WTC11 (cell line): ENCODE measurements at regions not wholly inside any gene's neighbourhood (a gene's known extent, or its start where the extent isn't known, plus 50 kb on each side); places are given as distances from the start of the nearest gene placed in this dataset.

ENCODE experiments used
- ATF1 ChIP-seq: sonication (generic); formaldehyde crosslinking; IDR thresholded peaks from 2 replicates; pipeline ENCODE4 v1.8.1; 2023; ENCODE audit warnings: mild to moderate bottlenecking, moderate library complexity, missing genetic modification reagents
- CBFB ChIP-seq: sonication (generic); formaldehyde crosslinking; IDR thresholded peaks from 2 replicates; pipeline ENCODE4 v1.8.1; 2022; ENCODE audit warnings: mild to moderate bottlenecking, low read depth, missing genetic modification reagents
- FOXK1 ChIP-seq: sonication (generic); formaldehyde crosslinking; IDR thresholded peaks from 2 replicates; pipeline ENCODE4 v1.8.0; 2022; ENCODE audit warnings: mild to moderate bottlenecking, moderate library complexity, missing genetic modification reagents
- ZNF416 ChIP-seq: fragments of 250-450 bp; sonication (Bioruptor Pico); IDR thresholded peaks from 2 replicates; pipeline ENCODE4 v1.9.0; 2021; ENCODE audit warnings: mild to moderate bottlenecking, inconsistent platforms
- ZNF671 ChIP-seq: fragments of 250-450 bp; sonication (Bioruptor Pico); IDR thresholded peaks from 2 replicates; pipeline ENCODE4 v1.8.0; 2021; ENCODE audit warnings: mild to moderate bottlenecking
- TF ChIP-seq, protein P1 (sequence below): sonication (generic); formaldehyde crosslinking; IDR thresholded peaks from 2 replicates; pipeline ENCODE4 v1.8.1; 2023; ENCODE audit warnings: mild to moderate bottlenecking, missing genetic modification reagents, moderate library complexity
- TF ChIP-seq, protein P2 (sequence below): fragments of 200-600 bp; IDR thresholded peaks from 2 replicates; pipeline ENCODE4 v1.8.0; 2022; ENCODE audit warnings: antibody characterized with exemption
- TF ChIP-seq, protein P3 (sequence below): fragments of 250-450 bp; sonication (Bioruptor Pico); IDR thresholded peaks from 2 replicates; pipeline ENCODE4 v1.9.0; 2021; ENCODE audit warnings: moderate library complexity, mild to moderate bottlenecking, inconsistent platforms, borderline replicate concordance
- TF ChIP-seq, protein P4 (sequence below): sonication (generic); formaldehyde crosslinking; IDR thresholded peaks from 2 replicates; pipeline ENCODE4 v1.8.0; 2022; ENCODE audit warnings: mild to moderate bottlenecking, missing genetic modification reagents
- TF ChIP-seq, protein P5 (sequence below): sonication (generic); formaldehyde crosslinking; conservative IDR thresholded peaks from 2 replicates; pipeline ENCODE4 v1.8.1; 2022; ENCODE audit warnings: mild to moderate bottlenecking, missing genetic modification reagents
- TF ChIP-seq, protein P6 (sequence below): fragments of 250-450 bp; sonication (Bioruptor Pico); IDR thresholded peaks from 2 replicates; pipeline ENCODE4 v1.9.0; 2021; ENCODE audit warnings: mild to moderate bottlenecking, borderline replicate concordance

DNA sequence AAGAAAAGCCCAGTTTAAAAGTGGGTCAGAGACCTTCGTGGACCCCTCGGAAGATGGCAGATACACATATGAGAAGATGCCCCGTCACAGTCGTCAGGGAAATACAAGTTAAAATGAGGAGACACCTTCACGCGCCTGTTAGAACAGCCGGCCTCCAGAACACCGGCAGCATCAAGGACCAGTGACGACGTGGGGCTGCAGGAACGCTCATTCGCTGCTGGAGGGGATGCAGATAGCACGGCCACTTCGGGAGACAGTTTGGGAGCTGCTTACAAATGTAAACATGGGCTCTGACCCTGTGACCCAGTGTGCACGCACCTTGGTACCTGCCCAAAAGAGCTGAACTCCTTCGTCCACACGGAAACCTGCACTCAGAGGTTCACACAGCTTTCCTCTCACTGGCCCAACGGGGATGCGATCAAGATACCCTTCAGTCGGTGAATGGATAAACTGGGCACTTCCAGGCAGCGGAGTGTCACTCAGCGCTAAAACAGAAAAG is 83.7 kb upstream of the CTDP1 start:
- TF ChIP-seq, protein P1, sequence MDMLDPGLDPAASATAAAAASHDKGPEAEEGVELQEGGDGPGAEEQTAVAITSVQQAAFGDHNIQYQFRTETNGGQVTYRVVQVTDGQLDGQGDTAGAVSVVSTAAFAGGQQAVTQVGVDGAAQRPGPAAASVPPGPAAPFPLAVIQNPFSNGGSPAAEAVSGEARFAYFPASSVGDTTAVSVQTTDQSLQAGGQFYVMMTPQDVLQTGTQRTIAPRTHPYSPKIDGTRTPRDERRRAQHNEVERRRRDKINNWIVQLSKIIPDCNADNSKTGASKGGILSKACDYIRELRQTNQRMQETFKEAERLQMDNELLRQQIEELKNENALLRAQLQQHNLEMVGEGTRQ (CRISPR knock-in tag) = no peak
- no peak for TF ChIP-seq CBFB (CRISPR knock-in tag)
- TF ChIP-seq, protein P2, sequence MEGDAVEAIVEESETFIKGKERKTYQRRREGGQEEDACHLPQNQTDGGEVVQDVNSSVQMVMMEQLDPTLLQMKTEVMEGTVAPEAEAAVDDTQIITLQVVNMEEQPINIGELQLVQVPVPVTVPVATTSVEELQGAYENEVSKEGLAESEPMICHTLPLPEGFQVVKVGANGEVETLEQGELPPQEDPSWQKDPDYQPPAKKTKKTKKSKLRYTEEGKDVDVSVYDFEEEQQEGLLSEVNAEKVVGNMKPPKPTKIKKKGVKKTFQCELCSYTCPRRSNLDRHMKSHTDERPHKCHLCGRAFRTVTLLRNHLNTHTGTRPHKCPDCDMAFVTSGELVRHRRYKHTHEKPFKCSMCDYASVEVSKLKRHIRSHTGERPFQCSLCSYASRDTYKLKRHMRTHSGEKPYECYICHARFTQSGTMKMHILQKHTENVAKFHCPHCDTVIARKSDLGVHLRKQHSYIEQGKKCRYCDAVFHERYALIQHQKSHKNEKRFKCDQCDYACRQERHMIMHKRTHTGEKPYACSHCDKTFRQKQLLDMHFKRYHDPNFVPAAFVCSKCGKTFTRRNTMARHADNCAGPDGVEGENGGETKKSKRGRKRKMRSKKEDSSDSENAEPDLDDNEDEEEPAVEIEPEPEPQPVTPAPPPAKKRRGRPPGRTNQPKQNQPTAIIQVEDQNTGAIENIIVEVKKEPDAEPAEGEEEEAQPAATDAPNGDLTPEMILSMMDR = no peak
- TF ChIP-seq, protein P3, sequence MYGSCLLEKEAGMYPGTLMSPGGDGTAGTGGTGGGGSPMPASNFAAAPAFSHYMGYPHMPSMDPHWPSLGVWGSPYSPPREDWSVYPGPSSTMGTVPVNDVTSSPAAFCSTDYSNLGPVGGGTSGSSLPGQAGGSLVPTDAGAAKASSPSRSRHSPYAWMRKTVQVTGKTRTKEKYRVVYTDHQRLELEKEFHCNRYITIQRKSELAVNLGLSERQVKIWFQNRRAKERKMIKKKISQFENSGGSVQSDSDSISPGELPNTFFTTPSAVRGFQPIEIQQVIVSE (CRISPR knock-in tag) = no peak
- TF ChIP-seq, protein P4, sequence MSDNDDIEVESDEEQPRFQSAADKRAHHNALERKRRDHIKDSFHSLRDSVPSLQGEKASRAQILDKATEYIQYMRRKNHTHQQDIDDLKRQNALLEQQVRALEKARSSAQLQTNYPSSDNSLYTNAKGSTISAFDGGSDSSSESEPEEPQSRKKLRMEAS (CRISPR knock-in tag) = no peak
- TF ChIP-seq, protein P5, sequence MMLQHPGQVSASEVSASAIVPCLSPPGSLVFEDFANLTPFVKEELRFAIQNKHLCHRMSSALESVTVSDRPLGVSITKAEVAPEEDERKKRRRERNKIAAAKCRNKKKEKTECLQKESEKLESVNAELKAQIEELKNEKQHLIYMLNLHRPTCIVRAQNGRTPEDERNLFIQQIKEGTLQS (CRISPR knock-in tag) = no peak
- no peak for TF ChIP-seq ZNF671 (CRISPR knock-in tag)
- TF ChIP-seq FOXK1 = no peak
- TF ChIP-seq ATF1 (CRISPR knock-in tag) = no peak
- no peak for TF ChIP-seq ZNF416 (CRISPR knock-in tag)
- TF ChIP-seq, protein P6, sequence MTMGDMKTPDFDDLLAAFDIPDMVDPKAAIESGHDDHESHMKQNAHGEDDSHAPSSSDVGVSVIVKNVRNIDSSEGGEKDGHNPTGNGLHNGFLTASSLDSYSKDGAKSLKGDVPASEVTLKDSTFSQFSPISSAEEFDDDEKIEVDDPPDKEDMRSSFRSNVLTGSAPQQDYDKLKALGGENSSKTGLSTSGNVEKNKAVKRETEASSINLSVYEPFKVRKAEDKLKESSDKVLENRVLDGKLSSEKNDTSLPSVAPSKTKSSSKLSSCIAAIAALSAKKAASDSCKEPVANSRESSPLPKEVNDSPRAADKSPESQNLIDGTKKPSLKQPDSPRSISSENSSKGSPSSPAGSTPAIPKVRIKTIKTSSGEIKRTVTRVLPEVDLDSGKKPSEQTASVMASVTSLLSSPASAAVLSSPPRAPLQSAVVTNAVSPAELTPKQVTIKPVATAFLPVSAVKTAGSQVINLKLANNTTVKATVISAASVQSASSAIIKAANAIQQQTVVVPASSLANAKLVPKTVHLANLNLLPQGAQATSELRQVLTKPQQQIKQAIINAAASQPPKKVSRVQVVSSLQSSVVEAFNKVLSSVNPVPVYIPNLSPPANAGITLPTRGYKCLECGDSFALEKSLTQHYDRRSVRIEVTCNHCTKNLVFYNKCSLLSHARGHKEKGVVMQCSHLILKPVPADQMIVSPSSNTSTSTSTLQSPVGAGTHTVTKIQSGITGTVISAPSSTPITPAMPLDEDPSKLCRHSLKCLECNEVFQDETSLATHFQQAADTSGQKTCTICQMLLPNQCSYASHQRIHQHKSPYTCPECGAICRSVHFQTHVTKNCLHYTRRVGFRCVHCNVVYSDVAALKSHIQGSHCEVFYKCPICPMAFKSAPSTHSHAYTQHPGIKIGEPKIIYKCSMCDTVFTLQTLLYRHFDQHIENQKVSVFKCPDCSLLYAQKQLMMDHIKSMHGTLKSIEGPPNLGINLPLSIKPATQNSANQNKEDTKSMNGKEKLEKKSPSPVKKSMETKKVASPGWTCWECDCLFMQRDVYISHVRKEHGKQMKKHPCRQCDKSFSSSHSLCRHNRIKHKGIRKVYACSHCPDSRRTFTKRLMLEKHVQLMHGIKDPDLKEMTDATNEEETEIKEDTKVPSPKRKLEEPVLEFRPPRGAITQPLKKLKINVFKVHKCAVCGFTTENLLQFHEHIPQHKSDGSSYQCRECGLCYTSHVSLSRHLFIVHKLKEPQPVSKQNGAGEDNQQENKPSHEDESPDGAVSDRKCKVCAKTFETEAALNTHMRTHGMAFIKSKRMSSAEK (CRISPR knock-in tag) = no peak
